Gastroesophageal sphincter (tissue), 4 donors: ENCODE measurements at regions not wholly inside any gene's neighbourhood (a gene's known extent, or its start where the extent isn't known, plus 50 kb on each side); places are given as distances from the start of the nearest gene placed in this dataset.

Source experiments
- ATAC-seq: fragments of 150-250 bp; one replicate; pipeline ENCODE4 v1.9.1; 2016; ENCODE audit warnings: mild to moderate bottlenecking, moderate library complexity
- H3K27ac ChIP-seq, 4 donors: fragments of 200-600 bp; sonication (generic) in 3 of 4; 1 replicate in 3 of 4; 2 replicates in 1 of 4; pipeline ENCODE4 v1.5.1; 2016 to 2019
- H3K27me3 ChIP-seq: fragments of 200-600 bp; sonication (generic); one replicate; pipeline ENCODE4 v1.5.1; 2019
- H3K36me3 ChIP-seq, 2 donors: fragments of 200-600 bp; sonication (generic); one replicate each; pipeline ENCODE4 v1.5.1; 2019; ENCODE audit warnings: control low read depth in 1 of 2
- H3K4me1 ChIP-seq, 3 donors: fragments of 200-600 bp; sonication (generic); 1 replicate in 2 of 3; 2 replicates in 1 of 3; pipeline ENCODE4 v1.5.1; 2016 to 2019; ENCODE audit warnings: control low read depth in 2 of 3
- H3K4me3 ChIP-seq, 2 donors: fragments of 200-600 bp; sonication (generic); one replicate each; pipeline ENCODE4 v1.5.1; 2019; ENCODE audit warnings: mild to moderate bottlenecking in 1 of 2, moderate library complexity in 1 of 2
- H3K9me3 ChIP-seq, 3 donors: fragments of 200-600 bp; sonication (generic); one replicate each; pipeline ENCODE4 v1.5.1; 2017 to 2019; ENCODE audit warnings: control low read depth in 2 of 3
- CTCF ChIP-seq, 4 experiments: fragments of 200-600 bp in 2 of 4; fragments of 450-650 bp in 2 of 4; sonication (generic) in 1 of 4; IDR thresholded peaks; one replicate each; pipeline ENCODE4 v1.5.1; 2017 to 2019; ENCODE audit warnings: antibody characterized with exemption in 4 of 4, mild to moderate bottlenecking in 2 of 4, moderate library complexity in 2 of 4
- EP300 ChIP-seq: sonication (generic); formaldehyde crosslinking; IDR thresholded peaks from one replicate; pipeline ENCODE4 v1.6.1; 2017; ENCODE audit warnings: antibody characterized with exemption, mild to moderate bottlenecking
- POLR2A ChIP-seq, 2 donors: fragments of 450-650 bp; IDR thresholded peaks; one replicate each; pipeline ENCODE4 v1.6.1; 2017; ENCODE audit warnings: antibody characterized with exemption in 2 of 2, mild to moderate bottlenecking in 2 of 2, moderate library complexity in 1 of 2
- POLR2AphosphoS5 ChIP-seq: sonication (generic); formaldehyde crosslinking; IDR thresholded peaks from one replicate; pipeline ENCODE4 v1.6.1; 2017; ENCODE audit warnings: antibody characterized with exemption
- WGBS, 2 donors: methylation state at CpG; one replicate each; pipeline ENCODE4 v1.1.5; 2018; ENCODE audit warnings: low coverage in 1 of 2; 5-methylcytosine and 5-hydroxymethylcytosine counted together

GRCh38 chr1:177432897-177433296 is 262.1 kb downstream of the BRINP2 start:
- no peak for ATAC-seq
- Histone ChIP-seq H3K27ac (no peak overlapping the region), H3K27me3 (no peaks in the 10 kb centered on the region), H3K4me1 (no peaks in the 10 kb centered on the region), H3K36me3 (no peaks in the 10 kb centered on the region), H3K4me3 (no peak overlapping the region), H3K9me3 (no peaks in the 10 kb centered on the region)
- TF ChIP-seq POLR2A (IDR thresholded peaks at IDR 0.05) = no peak
- no peak for TF ChIP-seq POLR2AphosphoS5
- no peak for TF ChIP-seq CTCF (IDR thresholded peaks at IDR 0.05)
- no peak for TF ChIP-seq EP300
- WGBS, 2 donors = 100% methylated on average over 1 of the region's 1 CpG

- no peaks in the 10 kb centered on the region for H3K9me3 ChIP-seq
- TF ChIP-seq EP300 (no peak), POLR2A (IDR thresholded peaks at IDR 0.05) (no peak), CTCF (IDR thresholded peaks at IDR 0.05) (no peak), POLR2AphosphoS5 (no peak)
- no peak overlapping the region for H3K4me3 ChIP-seq
- ATAC-seq = no peak
- no peak overlapping the region for H3K27ac ChIP-seq
- WGBS, 2 donors = 75% methylated on average over 1 of the region's 1 CpG; no CpG with 5 or more reads in 1 of the 2 donors
- H3K36me3 ChIP-seq = no peaks in the 10 kb centered on the region
- no peaks in the 10 kb centered on the region for H3K27me3 ChIP-seq
- H3K4me1 ChIP-seq = no peaks in the 10 kb centered on the region
Observed at GRCh38 chr1:177431123-177431522, 260.4 kb downstream of the BRINP2 start.

GRCh38 chr1:177429234-177429633 is 258.5 kb downstream of the BRINP2 start:
- WGBS, 2 donors = 55 to 85% methylated on average over 2 of the region's 2 CpGs
- no peak overlapping the region for H3K4me3 ChIP-seq

GRCh38 chr1:177427811-177428210 is 257.1 kb downstream of the BRINP2 start:
- ATAC-seq = no peak
- 60 to 73% methylated on average over 1 of the region's 1 CpG for WGBS, 2 donors

More at GRCh38 chr1:177429234-177429633, 258.5 kb downstream of the BRINP2 start:
- Histone ChIP-seq H3K4me1 (no peaks in the 10 kb centered on the region), H3K9me3 (no peaks in the 10 kb centered on the region), H3K27me3 (no peaks in the 10 kb centered on the region), H3K36me3 (no peaks in the 10 kb centered on the region), H3K27ac (no peak overlapping the region)
- TF ChIP-seq CTCF (IDR thresholded peaks at IDR 0.05) (no peak), POLR2A (IDR thresholded peaks at IDR 0.05) (no peak), POLR2AphosphoS5 (no peak), EP300 (no peak)
- no peak for ATAC-seq

More at GRCh38 chr1:177427811-177428210, 257.1 kb downstream of the BRINP2 start:
- H3K4me1 ChIP-seq = no peaks in the 10 kb centered on the region
- TF ChIP-seq POLR2AphosphoS5 = no peak
- no peak for TF ChIP-seq EP300
- TF ChIP-seq POLR2A (IDR thresholded peaks at IDR 0.05) = no peak
- TF ChIP-seq CTCF (IDR thresholded peaks at IDR 0.05) = no peak
- H3K9me3 ChIP-seq = no peaks in the 10 kb centered on the region
- no peaks in the 10 kb centered on the region for H3K36me3 ChIP-seq
- H3K4me3 ChIP-seq = no peak overlapping the region
- H3K27ac ChIP-seq = no peak overlapping the region
- no peaks in the 10 kb centered on the region for H3K27me3 ChIP-seq
